PC-3 (cell line): ENCODE measurements at regions not wholly inside any gene's neighbourhood (a gene's known extent, or its start where the extent isn't known, plus 50 kb on each side); places are given as distances from the start of the nearest gene placed in this dataset.
"Not testable (repeated sequence)": the region's sequence is repeated elsewhere in the genome, so short reads cannot be mapped to it uniquely, and the experiment has no call there.

Experiments
- EZH2 ChIP-seq: fragments of 300-600 bp; sonication (generic); IDR thresholded peaks from one replicate; pipeline ENCODE4 v1.6.1; 2017; ENCODE audit warnings: antibody characterized with exemption, mild to moderate bottlenecking, low read length; ENCODE audit not compliant: unreplicated experiment
- EZH2phosphoT487 ChIP-seq: fragments of 300-600 bp; sonication (generic); IDR thresholded peaks from 2 replicates; pipeline ENCODE4 v1.6.1; 2018; ENCODE audit warnings: mild to moderate bottlenecking, antibody characterized with exemption, low read length, borderline replicate concordance
- TF ChIP-seq, protein P1 (sequence below): fragments of 300-600 bp; sonication (generic); conservative IDR thresholded peaks from 2 replicates; pipeline ENCODE4 v1.5.1; 2017; ENCODE audit warnings: antibody characterized with exemption, low read depth, mild to moderate bottlenecking, low read length

DNA sequence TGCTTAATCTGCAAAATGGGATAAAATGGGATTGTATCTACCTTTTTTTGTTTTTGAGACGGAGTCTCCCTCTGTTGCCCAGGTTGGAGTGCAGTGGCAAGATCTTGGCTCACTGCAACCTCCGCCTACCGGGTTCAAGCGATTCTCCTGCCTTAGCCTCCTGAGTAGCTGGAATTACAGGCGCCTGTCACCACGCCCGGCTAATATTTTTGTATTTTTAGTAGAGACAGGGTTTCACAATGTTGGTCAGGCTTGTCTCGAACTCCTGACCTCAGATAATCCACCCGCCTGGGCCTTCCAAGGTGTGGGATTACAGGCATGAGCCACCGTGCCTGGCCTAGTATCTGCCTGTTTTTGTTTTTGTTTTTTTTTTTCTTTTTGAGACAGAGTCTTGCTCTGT lies 55.9 kb upstream of the ZNF217 start:
- TF ChIP-seq, protein P1, sequence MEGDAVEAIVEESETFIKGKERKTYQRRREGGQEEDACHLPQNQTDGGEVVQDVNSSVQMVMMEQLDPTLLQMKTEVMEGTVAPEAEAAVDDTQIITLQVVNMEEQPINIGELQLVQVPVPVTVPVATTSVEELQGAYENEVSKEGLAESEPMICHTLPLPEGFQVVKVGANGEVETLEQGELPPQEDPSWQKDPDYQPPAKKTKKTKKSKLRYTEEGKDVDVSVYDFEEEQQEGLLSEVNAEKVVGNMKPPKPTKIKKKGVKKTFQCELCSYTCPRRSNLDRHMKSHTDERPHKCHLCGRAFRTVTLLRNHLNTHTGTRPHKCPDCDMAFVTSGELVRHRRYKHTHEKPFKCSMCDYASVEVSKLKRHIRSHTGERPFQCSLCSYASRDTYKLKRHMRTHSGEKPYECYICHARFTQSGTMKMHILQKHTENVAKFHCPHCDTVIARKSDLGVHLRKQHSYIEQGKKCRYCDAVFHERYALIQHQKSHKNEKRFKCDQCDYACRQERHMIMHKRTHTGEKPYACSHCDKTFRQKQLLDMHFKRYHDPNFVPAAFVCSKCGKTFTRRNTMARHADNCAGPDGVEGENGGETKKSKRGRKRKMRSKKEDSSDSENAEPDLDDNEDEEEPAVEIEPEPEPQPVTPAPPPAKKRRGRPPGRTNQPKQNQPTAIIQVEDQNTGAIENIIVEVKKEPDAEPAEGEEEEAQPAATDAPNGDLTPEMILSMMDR, result not testable (repeated sequence)
- TF ChIP-seq EZH2, EZH2phosphoT487: not testable (repeated sequence)
